ENCODE measurements at regions not wholly inside any gene's neighbourhood (a gene's known extent, or its start where the extent isn't known, plus 50 kb on each side); places are given as distances from the start of the nearest gene placed in this dataset.

DNA sequence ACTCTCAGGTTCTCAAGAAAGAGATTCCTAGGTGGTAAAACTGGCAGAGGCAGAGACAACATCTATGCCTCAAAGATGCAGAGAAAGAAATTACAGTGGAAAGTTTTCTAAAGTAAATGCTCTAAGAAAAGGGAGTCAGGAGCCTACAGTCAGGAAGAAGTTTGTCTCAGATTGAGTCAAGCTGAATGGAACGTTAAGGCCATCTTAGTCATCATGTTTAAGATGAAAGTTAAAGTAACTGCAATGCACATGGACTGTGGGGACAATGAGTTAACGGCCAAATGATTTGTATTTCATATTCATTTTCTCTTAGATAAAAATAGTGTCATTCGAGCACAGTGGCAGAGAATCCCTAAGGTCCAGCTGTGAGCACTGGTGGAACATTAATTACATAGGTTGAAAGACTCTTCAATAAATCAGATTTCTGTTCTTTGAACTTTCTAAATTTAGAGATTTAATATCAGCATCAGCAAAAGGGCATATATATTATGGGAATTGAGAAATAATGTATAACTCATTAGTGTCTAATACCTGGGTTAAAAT is 384.6 kb downstream of the DTHD1 start:
- no peak for DNase-seq
- Histone ChIP-seq H3K27ac (no peak overlapping the region), H3K9me3 (no peaks in the 10 kb centered on the region), H3K36me3 (no peaks in the 10 kb centered on the region), H3K4me3 (no peak overlapping the region), H3K27me3 (no peaks in the 10 kb centered on the region), H3K4me1 (no peaks in the 10 kb centered on the region)
- TF ChIP-seq, protein P1, sequence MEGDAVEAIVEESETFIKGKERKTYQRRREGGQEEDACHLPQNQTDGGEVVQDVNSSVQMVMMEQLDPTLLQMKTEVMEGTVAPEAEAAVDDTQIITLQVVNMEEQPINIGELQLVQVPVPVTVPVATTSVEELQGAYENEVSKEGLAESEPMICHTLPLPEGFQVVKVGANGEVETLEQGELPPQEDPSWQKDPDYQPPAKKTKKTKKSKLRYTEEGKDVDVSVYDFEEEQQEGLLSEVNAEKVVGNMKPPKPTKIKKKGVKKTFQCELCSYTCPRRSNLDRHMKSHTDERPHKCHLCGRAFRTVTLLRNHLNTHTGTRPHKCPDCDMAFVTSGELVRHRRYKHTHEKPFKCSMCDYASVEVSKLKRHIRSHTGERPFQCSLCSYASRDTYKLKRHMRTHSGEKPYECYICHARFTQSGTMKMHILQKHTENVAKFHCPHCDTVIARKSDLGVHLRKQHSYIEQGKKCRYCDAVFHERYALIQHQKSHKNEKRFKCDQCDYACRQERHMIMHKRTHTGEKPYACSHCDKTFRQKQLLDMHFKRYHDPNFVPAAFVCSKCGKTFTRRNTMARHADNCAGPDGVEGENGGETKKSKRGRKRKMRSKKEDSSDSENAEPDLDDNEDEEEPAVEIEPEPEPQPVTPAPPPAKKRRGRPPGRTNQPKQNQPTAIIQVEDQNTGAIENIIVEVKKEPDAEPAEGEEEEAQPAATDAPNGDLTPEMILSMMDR (IDR thresholded peaks at IDR 0.05): no peak
- no peak for TF ChIP-seq POLR2A (IDR thresholded peaks at IDR 0.05)

DNA sequence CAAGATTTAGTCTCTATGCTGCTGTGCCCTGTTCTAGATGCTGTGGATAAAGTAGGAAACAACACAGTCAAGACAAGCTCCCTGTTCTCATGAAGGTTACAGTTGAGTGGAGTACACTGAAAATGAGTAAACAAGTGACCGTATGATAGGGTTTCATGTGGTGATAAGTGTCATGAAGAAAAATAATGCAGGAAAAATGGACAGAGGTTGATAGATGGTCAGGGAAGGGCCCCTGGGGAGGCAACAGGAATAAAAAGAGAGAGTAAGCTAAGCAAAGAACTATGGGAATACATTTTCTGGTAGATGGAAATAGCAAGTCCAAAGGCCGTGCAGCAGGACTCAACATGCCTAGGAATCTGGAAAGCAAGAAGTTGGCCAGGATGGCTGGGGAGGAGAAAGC is 394.0 kb downstream of the DTHD1 start:
- Histone ChIP-seq H3K4me3 (no peak overlapping the region), H3K4me1 (no peaks in the 10 kb centered on the region), H3K27me3 (no peaks in the 10 kb centered on the region), H3K27ac (no peak overlapping the region), H3K9me3 (no peaks in the 10 kb centered on the region), H3K36me3 (no peaks in the 10 kb centered on the region)
- DNase-seq: no peak
- TF ChIP-seq, protein P1 (IDR thresholded peaks at IDR 0.05): no peak
- TF ChIP-seq POLR2A (IDR thresholded peaks at IDR 0.05): no peak

DNA sequence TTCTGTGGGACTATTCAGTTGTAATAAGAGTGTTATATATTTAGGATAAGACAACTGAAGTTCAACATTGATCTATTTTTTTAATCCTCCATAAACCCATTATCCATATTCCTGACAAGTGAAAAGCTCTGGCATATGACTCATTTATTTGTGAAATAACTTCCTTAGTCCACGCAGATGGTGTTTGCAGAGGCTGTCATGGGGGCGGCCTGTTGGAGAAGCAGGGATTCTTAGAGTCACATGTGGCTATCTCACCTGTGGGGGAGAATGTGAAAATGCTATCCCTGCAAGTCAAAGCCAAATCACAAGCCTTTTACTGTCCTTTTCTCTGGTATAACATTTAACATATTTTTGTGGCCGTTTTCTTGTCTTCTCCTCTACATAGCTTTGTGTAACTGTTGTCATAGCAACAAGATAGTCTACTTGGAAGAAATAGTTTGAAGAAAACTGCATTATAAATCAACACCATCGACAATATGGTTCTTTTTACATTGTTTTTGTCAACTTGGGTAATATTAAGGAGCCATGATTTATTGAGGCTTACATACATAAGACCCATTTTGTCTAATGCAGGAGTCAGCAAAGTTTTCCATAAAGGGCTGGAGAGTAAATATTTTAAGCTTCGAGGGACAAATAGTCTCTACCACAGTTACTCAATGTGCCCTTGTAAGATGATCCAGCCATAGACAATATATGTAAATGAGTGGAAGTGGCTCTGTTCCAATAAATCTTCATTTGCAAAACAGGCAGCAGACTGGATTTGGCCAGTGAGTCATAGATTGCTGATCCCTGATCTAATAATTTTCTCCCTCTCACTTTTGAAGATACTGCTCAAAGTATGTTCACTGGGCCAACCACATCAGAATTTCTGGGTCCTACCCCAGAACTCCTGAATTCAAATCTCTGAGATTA is 395.0 kb downstream of the DTHD1 start:
- H3K27ac ChIP-seq: peak overlapping the region in 1 of 4 donors; percentile 31
- no peaks in the 10 kb centered on the region for H3K4me1 ChIP-seq
- H3K9me3 ChIP-seq: no peaks in the 10 kb centered on the region
- no peaks in the 10 kb centered on the region for H3K27me3 ChIP-seq
- no peaks in the 10 kb centered on the region for H3K36me3 ChIP-seq
- no peak for DNase-seq
- no peak for TF ChIP-seq POLR2A (IDR thresholded peaks at IDR 0.05)
- TF ChIP-seq, protein P1 (IDR thresholded peaks at IDR 0.05): no peak
- H3K4me3 ChIP-seq: no peak overlapping the region

DNA sequence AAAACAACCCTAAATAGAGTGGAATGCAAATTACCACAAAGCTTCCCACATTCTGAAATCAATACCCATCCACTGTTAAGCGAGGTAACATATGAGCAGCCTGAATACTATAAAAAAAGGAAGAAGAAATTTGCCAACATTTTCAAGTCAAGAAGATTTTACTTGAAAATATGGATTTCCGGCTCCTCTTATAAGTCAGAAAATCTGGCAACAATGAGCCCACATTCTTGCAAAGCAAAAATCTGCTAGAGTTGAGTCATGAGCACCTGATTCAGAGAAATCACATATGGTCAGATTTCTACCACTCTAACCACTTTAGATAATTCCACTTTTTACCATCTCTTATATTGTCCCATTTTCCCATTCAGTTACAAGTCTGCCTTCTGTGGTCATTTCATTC is 395.7 kb downstream of the DTHD1 start:
- Histone ChIP-seq H3K36me3 (no peaks in the 10 kb centered on the region), H3K27ac (peak overlapping the region in 1 of 4 donors; percentile 22)
- TF ChIP-seq, protein P1 (IDR thresholded peaks at IDR 0.05): no peak
- no peak for TF ChIP-seq POLR2A (IDR thresholded peaks at IDR 0.05)

DNA sequence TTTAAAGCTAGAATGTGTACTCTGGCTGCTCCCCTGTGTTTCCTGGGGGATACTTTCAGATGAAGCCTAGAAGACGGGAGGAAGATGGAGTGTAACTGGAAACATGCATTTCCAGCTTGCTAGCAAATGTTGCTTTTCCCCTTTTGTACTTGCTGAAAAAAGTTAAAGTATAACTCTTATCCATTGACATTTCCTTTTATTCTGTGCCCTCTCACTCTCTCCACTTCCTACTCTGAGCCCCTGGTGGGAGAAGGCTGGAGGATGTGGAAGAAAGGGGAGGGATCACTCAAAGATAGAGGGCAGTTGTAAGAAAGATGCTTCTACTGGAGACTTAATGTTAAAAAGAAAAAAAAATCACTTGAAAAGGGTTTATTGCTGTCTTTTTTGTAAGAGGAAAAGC is 396.5 kb downstream of the DTHD1 start:
- H3K36me3 ChIP-seq: no peaks in the 10 kb centered on the region
- no peak for TF ChIP-seq POLR2A (IDR thresholded peaks at IDR 0.05)
- TF ChIP-seq, protein P1 (IDR thresholded peaks at IDR 0.05): no peak
- no peak overlapping the region for H3K4me3 ChIP-seq
- H3K9me3 ChIP-seq: no peaks in the 10 kb centered on the region
- H3K4me1 ChIP-seq: no peaks in the 10 kb centered on the region
- DNase-seq: no peak
- H3K27ac ChIP-seq: no peak overlapping the region
- no peaks in the 10 kb centered on the region for H3K27me3 ChIP-seq

More for the DNA sequence above, 395.7 kb downstream of the DTHD1 start:
- no peaks in the 10 kb centered on the region for H3K4me1 ChIP-seq
- no peak overlapping the region for H3K4me3 ChIP-seq
- no peaks in the 10 kb centered on the region for H3K27me3 ChIP-seq
- H3K9me3 ChIP-seq: no peaks in the 10 kb centered on the region
- DNase-seq: no peak
